Ovary (tissue), 3 donors: ENCODE measurements at regions not wholly inside any gene's neighbourhood (a gene's known extent, or its start where the extent isn't known, plus 50 kb on each side); places are given as distances from the start of the nearest gene placed in this dataset.

Source experiments
- CTCF ChIP-seq, 3 donors: fragments of 450-650 bp in 2 of 3; fragments of 200-600 bp in 1 of 3; IDR thresholded peaks; one replicate each; pipeline versions ENCODE4 v1.5.1 to v1.8.0; 2016 to 2022; ENCODE audit warnings: antibody characterized with exemption in 3 of 3, mild to moderate bottlenecking in 1 of 3
- EP300 ChIP-seq: sonication (generic); formaldehyde crosslinking; IDR thresholded peaks from one replicate; pipeline ENCODE4 v1.6.1; 2017; ENCODE audit warnings: antibody characterized with exemption
- POLR2A ChIP-seq: fragments of 450-650 bp; IDR thresholded peaks from one replicate; pipeline ENCODE4 v1.6.1; 2017; ENCODE audit warnings: antibody characterized with exemption, mild to moderate bottlenecking, moderate library complexity
- donor health status: DM: no; HTN: no; CAD: no.

GRCh38 chr7:46864716-46865115 is 717.2 kb downstream of the TNS3 start:
- TF ChIP-seq POLR2A (no peak), EP300 (no peak), CTCF (IDR thresholded peaks at IDR 0.05) (no peak)
